ENCODE measurements at regions not wholly inside any gene's neighbourhood (a gene's known extent, or its start where the extent isn't known, plus 50 kb on each side); places are given as distances from the start of the nearest gene placed in this dataset.

GRCh38 chr1:60329651-60330050 lies 256.1 kb upstream of the C1orf87 start:
- FAIRE-seq (no peak), ATAC-seq (no peak), DNase-seq (no peak)
- Histone ChIP-seq H3K27ac (no peak overlapping the region), H3K9me3 (no peaks in the 10 kb centered on the region), H3K36me3 (no peaks in the 10 kb centered on the region), H3K27me3 (no peaks in the 10 kb centered on the region), H3K4me3 (no peak overlapping the region), H3K4me1 (no peaks in the 10 kb centered on the region)
- 83 to 94% methylated on average over 2 of the region's 2 CpGs for WGBS, 2 donors
- TF ChIP-seq CTCF (IDR thresholded peaks at IDR 0.05) = no peak
- intact Hi-C loops (cut with DNase I) = no loop called here

- intact Hi-C loops (cut with DNase I) = no loop called here
- no peak for FAIRE-seq
- TF ChIP-seq CTCF (IDR thresholded peaks at IDR 0.05) = no peak
- no peaks in the 10 kb centered on the region for H3K36me3 ChIP-seq
- no peak for ATAC-seq
- H3K27ac ChIP-seq = no peak overlapping the region
- no peaks in the 10 kb centered on the region for H3K27me3 ChIP-seq
- no peaks in the 10 kb centered on the region for H3K9me3 ChIP-seq
- H3K4me3 ChIP-seq = no peak overlapping the region
- no peaks in the 10 kb centered on the region for H3K4me1 ChIP-seq
- no peak for DNase-seq
Observed at GRCh38 chr1:60311838-60312237, 238.3 kb upstream of the C1orf87 start.

GRCh38 chr1:60299581-60299980 lies 226.0 kb upstream of the C1orf87 start:
- H3K27ac ChIP-seq = no peak overlapping the region
- WGBS, 2 donors = 55 to 70% methylated on average over 5 of the region's 5 CpGs
- no peaks in the 10 kb centered on the region for H3K27me3 ChIP-seq
- FAIRE-seq = no peak
- ATAC-seq = no peak
- no peak for TF ChIP-seq CTCF (IDR thresholded peaks at IDR 0.05)
- DNase-seq = no peak
- H3K36me3 ChIP-seq = no peaks in the 10 kb centered on the region
- intact Hi-C loops (cut with DNase I) = no loop called here
- no peaks in the 10 kb centered on the region for H3K4me1 ChIP-seq
- H3K9me3 ChIP-seq = no peaks in the 10 kb centered on the region
- H3K4me3 ChIP-seq = no peak overlapping the region

GRCh38 chr1:60298290-60298689 lies 224.7 kb upstream of the C1orf87 start:
- Histone ChIP-seq H3K36me3 (no peaks in the 10 kb centered on the region), H3K9me3 (no peaks in the 10 kb centered on the region), H3K4me1 (no peaks in the 10 kb centered on the region), H3K27ac (no peak overlapping the region), H3K27me3 (no peaks in the 10 kb centered on the region), H3K4me3 (no peak overlapping the region)
- 63 to 82% methylated on average over 3 of the region's 3 CpGs for WGBS, 2 donors
- no peak for ATAC-seq
- DNase-seq = no peak
- TF ChIP-seq CTCF (IDR thresholded peaks at IDR 0.05) = no peak
- intact Hi-C loops (cut with DNase I) = no loop called here
- FAIRE-seq = no peak

GRCh38 chr1:60296794-60297193 lies 223.2 kb upstream of the C1orf87 start:
- ATAC-seq = no peak

More at GRCh38 chr1:60296794-60297193, 223.2 kb upstream of the C1orf87 start:
- no peak for TF ChIP-seq CTCF (IDR thresholded peaks at IDR 0.05)
- WGBS, 2 donors = 57 to 59% methylated on average over 2 of the region's 2 CpGs
- H3K27ac ChIP-seq = no peak overlapping the region
- no peaks in the 10 kb centered on the region for H3K9me3 ChIP-seq
- DNase-seq = no peak
- intact Hi-C loops (cut with DNase I) = no loop called here
- no peaks in the 10 kb centered on the region for H3K36me3 ChIP-seq
- no peak for FAIRE-seq
- H3K4me1 ChIP-seq = no peaks in the 10 kb centered on the region
- H3K27me3 ChIP-seq = no peaks in the 10 kb centered on the region
- H3K4me3 ChIP-seq = no peak overlapping the region
